GM12891 (cell line): ENCODE measurements at regions not wholly inside any gene's neighbourhood (a gene's known extent, or its start where the extent isn't known, plus 50 kb on each side); places are given as distances from the start of the nearest gene placed in this dataset.
"Not testable (repeated sequence)": the region's sequence is repeated elsewhere in the genome, so short reads cannot be mapped to it uniquely, and the experiment has no call there.

Experiments
- DNase-seq: peaks from one replicate; pipeline ENCODE4 v3.0.0; 2011; ENCODE audit warnings: low spot score; ENCODE audit not compliant: insufficient read length
- FAIRE-seq: peaks from 2 replicates; lab custom pipeline; 2011; peaks lifted over from hg19 to GRCh38; lab: Jason Lieb, UNC
- PAX5 ChIP-seq: IDR thresholded peaks from 2 replicates; pipeline ENCODE4 v1.6.1; 2011; ENCODE audit warnings: low read length, moderate library complexity, mild to moderate bottlenecking; ENCODE audit not compliant: insufficient read depth, severe bottlenecking
- POLR2A ChIP-seq: IDR thresholded peaks from 2 replicates; pipeline ENCODE4 v1.6.1; 2011; ENCODE audit warnings: low read depth, low read length, control low read depth
- POLR2AphosphoS5 ChIP-seq: IDR thresholded peaks from 2 replicates; pipeline ENCODE4 v1.6.1; 2011; ENCODE audit warnings: low read depth, low read length, control low read depth
- POU2F2 ChIP-seq: IDR thresholded peaks from 2 replicates; pipeline ENCODE4 v1.6.1; 2011; ENCODE audit warnings: low read depth, mild to moderate bottlenecking, control low read depth, low read length, moderate library complexity
- SPI1 ChIP-seq: IDR thresholded peaks from 2 replicates; pipeline ENCODE4 v1.6.1; 2011; ENCODE audit warnings: low read depth, low read length, control low read depth
- TAF1 ChIP-seq: IDR thresholded peaks from 2 replicates; pipeline ENCODE4 v1.6.1; 2011; ENCODE audit warnings: low read depth, low read length, control low read depth

DNA sequence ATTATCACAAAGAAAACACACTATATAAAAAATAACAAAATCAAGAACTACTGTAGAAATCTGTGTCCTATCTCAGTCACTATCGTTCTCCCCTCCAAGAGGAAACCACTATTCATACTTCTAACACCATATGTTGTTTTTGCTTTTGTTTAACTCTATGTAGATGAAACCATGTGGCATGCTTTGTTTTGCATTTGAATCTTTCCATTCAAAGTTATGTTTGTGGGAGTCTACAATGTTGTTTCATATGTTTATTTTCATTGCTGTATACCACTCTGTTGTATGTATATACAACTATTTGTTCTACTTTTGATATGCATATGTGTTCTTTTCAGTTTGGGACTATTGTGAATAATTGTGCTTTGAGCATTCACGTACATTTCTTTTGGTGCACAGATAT lies 116.1 kb downstream of the PABPC4L start:
- TF ChIP-seq POU2F2 (no peak), TAF1 (no peak), PAX5 (no peak), POLR2AphosphoS5 (no peak), POLR2A (no peak), SPI1 (no peak)
- DNase-seq (no peak), FAIRE-seq (no peak)

DNA sequence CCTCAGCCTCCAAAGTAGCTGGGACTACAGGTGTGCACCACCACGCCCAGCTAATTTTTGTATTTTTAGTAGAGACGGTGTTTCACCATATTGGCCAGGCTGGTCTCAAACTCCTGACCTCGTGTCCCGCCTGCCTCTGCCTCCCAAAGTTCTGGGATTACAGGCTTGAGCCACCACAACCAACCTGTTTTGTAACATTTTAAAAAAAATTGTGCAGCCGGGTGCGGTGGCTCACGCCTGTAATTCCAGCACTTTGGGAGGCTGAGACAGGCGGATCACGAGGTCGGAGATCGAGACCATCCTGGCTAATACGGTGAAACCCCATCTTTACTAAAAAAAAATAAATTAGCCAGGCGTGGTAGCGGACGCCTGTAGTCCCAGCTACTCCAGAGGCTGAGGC lies 122.5 kb downstream of the PABPC4L start:
- DNase-seq, FAIRE-seq: not testable (repeated sequence)

GRCh38 chr4:134078230-134078914 lies 123.2 kb downstream of the PABPC4L start:
- FAIRE-seq (no peak), DNase-seq (peak; percentile 1)
- TF ChIP-seq SPI1 = no peak

GRCh38 chr4:134073711-134074110 lies 127.9 kb downstream of the PABPC4L start:
- TF ChIP-seq POU2F2 (no peak), TAF1 (no peak), POLR2A (no peak), POLR2AphosphoS5 (no peak), PAX5 (no peak), SPI1 (no peak)
- no peak for DNase-seq
- no peak for FAIRE-seq

DNA sequence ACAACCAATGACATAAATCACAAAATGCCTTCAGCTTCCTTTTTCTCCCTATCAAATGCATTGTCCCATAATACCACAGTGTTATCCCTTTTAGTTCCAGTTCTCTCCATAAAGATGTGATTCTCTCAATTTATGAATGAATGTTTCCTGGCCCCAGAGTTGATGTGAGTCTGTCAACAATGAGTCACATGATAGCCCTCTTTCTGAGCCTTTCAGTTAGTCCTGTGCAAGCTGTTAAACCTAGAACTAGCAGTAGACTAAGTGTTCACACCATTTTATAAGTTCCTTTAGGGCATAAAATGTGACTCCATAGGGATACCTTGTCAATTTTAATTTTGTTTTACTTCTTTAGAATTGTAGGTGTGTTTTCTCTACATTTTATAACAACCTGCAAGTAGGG lies 129.5 kb downstream of the PABPC4L start:
- TF ChIP-seq TAF1 (no peak), POU2F2 (no peak), SPI1 (no peak), POLR2AphosphoS5 (no peak), POLR2A (no peak), PAX5 (no peak)
- FAIRE-seq (no peak), DNase-seq (no peak)

DNA sequence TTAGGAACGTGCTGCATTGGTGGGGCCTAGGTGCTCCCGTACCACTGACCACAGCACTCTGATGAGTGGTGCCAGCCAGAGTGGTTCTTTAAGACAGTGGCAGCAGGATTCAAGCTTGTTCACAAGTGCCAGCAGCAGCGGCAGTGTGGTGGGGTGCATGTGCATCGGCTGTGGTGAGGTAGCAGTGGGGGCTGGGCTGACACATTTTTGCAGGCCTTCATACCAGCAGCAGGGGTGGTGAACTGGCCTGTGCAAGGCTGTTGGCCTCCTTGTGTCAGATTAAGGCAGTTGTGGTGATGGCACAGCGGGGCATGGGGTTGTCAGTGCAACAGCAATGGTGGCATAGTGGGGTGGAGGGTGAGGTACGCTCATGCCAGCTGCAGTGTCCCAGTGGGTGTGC lies 131.4 kb downstream of the PABPC4L start:
- DNase-seq (no peak), FAIRE-seq (no peak)
- TF ChIP-seq POU2F2 (no peak), POLR2AphosphoS5 (no peak), PAX5 (no peak), POLR2A (no peak)

DNA sequence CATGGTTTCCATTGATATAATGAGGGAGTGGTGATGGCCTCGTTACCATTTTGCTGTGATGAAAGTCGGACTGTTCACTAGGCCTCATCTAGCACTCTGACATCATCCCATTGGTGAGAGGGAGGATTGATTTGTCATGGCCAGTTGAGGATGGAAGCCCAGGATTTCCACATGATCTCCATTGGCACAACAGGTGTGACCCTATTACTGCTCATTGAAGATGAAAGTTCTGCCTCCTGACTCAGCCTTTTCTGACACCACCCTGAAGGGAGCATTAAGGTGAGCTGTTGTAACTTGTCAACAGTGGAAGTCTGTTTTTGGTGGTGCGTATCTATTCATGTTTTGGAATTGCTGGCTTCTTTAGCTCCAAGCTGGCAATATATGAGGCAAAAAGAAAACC lies 144.2 kb downstream of the PABPC4L start:
- DNase-seq = no peak
- TF ChIP-seq SPI1 = no peak
- TF ChIP-seq POLR2AphosphoS5 = no peak
- FAIRE-seq = no peak

DNA sequence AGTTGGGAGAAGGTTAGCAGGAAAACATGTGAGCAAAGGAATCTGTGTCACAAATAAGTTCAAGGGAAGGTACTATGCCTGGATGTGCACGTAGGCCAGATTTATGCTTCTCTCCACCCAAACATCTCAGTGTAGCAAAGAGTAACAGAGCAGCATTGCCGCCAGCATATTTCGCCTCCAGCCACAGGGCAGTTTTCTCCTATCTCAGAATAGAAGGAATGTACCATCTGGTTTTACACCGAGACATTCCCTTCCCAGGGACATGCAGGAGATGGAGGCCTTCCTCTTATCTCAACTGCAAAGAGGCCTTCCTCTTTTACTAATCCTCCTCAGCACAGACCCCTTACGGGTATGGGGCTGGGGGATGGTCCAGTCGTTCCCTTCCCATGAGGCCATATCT lies 155.4 kb downstream of the PABPC4L start:
- not testable (repeated sequence) for FAIRE-seq, DNase-seq

DNA sequence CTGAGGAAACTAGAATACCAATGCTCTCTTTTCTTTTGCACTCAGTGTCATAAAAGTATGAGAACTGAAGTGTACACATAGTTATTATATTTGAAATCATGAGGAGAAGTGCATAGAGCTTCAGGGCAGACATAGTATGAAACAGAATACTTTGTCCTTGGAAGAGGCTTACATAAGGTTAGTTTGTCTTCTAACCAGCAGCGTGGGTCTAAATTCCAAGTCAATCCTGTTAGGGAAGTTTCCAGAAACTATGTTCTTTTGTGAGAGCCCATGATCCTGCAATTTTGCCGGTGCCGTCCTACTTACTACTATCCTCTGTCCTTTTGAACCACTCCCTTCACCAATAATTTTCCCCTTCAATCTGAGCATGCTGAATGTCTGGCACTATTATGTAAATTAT lies 156.2 kb downstream of the PABPC4L start:
- no peak for DNase-seq
- FAIRE-seq = no peak
- TF ChIP-seq SPI1 (no peak), POLR2AphosphoS5 (no peak), TAF1 (no peak)

GRCh38 chr4:134043266-134043665 lies 158.3 kb downstream of the PABPC4L start:
- DNase-seq (no peak), FAIRE-seq (no peak)
- TF ChIP-seq TAF1 = no peak
- no peak for TF ChIP-seq POLR2A
- no peak for TF ChIP-seq PAX5
- TF ChIP-seq POU2F2 = no peak
- no peak for TF ChIP-seq POLR2AphosphoS5
- no peak for TF ChIP-seq SPI1

DNA sequence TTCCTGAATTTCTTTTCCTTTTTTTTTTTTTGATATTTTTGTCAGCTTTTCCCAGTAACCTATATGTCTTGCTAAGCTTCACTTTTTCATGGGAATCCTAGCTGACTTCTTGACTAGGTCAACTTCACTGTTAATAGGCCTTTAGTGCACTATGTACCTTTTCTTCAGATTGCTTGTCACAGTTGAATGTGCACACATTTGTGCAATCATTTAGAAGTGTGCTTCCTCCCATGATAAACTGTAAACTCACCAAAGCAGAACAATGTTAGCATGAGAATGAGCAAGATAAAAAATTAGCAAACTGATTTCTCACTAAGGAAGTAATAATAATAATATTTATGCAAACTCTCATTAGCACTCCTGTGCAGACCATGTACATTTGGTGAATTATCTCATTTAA lies 173.2 kb downstream of the PABPC4L start:
- TF ChIP-seq POLR2AphosphoS5 (no peak), PAX5 (no peak)
- no peak for FAIRE-seq
- no peak for DNase-seq

DNA sequence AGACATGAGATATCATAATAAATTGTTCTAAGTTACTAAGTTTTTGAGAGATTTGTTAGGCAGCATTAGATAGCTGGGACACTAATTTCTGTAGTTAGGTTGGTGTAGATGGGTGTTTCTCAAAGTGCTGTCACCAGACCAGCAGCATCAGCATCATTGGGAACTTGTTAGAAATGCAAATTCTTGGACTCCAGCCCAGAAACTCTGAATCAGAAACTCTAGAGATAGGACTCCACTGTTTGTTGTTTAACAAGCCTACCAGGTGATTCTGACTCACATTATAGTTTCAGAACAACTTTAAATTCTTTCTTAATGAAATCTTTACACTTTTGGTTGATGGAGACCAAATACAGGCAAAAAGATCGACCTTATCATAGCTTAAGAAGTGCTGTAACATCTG lies 173.7 kb downstream of the PABPC4L start:
- DNase-seq (no peak), FAIRE-seq (no peak)
- TF ChIP-seq PAX5 = no peak
- no peak for TF ChIP-seq POLR2A
- no peak for TF ChIP-seq TAF1
- no peak for TF ChIP-seq POU2F2
- TF ChIP-seq SPI1 = no peak
- no peak for TF ChIP-seq POLR2AphosphoS5
